ENCODE measurements at regions not wholly inside any gene's neighbourhood (a gene's known extent, or its start where the extent isn't known, plus 50 kb on each side); places are given as distances from the start of the nearest gene placed in this dataset.

DNA sequence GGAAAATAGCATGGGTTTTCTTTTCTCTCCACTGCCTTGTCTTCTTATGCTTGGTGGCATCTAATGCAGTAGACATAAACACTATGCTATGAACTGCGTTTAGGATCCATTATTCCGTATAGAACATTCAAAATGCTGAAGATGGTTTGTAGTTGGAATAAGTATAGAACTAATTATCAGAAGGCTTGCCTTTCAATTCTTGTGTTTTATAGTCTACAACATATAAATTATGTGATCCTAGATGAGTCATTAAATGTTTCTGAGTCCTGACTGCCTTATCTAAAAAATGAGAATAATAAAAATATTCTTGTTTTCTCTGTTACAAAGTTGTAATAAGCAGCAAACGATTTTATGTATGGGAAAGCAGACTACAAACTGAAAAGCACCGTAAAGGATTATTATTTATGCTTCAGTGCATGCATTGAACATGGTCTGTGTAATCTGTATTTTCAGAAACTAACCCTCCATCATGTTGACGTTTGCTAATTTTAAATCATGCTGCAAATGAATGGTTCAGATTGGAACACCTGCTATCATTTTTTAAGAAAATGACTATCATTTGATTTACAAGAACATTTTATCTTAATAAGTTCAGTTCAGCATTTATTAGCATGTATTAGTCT is 335.9 kb upstream of the AADAT start (continued):
- TF ChIP-seq MYC (IDR thresholded peaks at IDR 0.05; ENCODE audit: low read depth, low read length) (no peak), MYC (CRISPR knock-in tag; IDR thresholded peaks at IDR 0.05; ENCODE audit: borderline replicate concordance, low read depth) (no peak), CTBP1 (IDR thresholded peaks at IDR 0.05; ENCODE audit: borderline replicate concordance) (no peak)

DNA sequence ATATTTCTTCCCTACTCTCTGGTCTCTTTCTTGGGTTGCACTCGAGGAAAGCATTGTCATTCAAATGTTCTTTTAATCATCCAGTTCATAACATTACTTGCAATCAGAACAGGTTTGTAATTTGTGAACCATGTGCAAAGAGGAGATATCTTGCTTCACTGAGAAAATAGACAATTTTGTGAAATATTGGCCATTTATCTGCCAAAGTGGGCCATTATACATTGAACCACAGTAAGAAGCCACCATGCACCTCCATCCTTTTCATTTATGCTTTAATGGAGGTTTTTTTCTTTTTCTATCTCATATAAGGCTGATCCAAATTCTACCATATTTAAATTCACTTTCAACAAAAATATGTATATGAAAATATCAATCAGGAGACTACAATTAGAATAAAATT is 335.3 kb upstream of the AADAT start:
- Histone ChIP-seq H4K20me1 (replicated peaks; ENCODE audit: control insufficient read depth, insufficient read depth, low read length) (no peaks in the 10 kb centered on the region), H3K27ac (ENCODE audit: extremely low read depth, low read depth, low read length) (no peak overlapping the region), H3K36me3 (ENCODE audit: control insufficient read depth, insufficient read depth, low read length) (no peaks in the 10 kb centered on the region), H3K9me1 (ENCODE audit: control insufficient read depth, insufficient read depth, low read length) (no peaks in the 10 kb centered on the region), H3K4me3 (no peak overlapping the region), H3K4me2 (ENCODE audit: insufficient read depth, low read length) (no peak overlapping the region), H2AFZ (ENCODE audit: low read depth, low read length) (no peak overlapping the region), H3K4me1 (replicated peaks in 1 of 2; ENCODE audit: control insufficient read depth in 2 of 2, insufficient read depth in 2 of 2, low read length in 2 of 2) (no peaks in the 10 kb centered on the region), H3K9ac (ENCODE audit: insufficient read depth in 1 of 2, low read depth in 2 of 2, low read length in 2 of 2) (no peak overlapping the region), H3K27me3 (ENCODE audit: control insufficient read depth in 2 of 2, insufficient read depth in 2 of 2, low read length in 2 of 2) (no peaks in the 10 kb centered on the region), H3K9me3 (replicated peaks; ENCODE audit: control insufficient read depth, insufficient read depth, low read depth, low read length) (no peaks in the 10 kb centered on the region), H3K79me2 (ENCODE audit: control insufficient read depth, insufficient read depth, low read length) (no peaks in the 10 kb centered on the region)
- DNase-seq (ENCODE audit: extremely low read depth in 1 of 4, low spot score in 3 of 4) (no peak), FAIRE-seq (no peak), ATAC-seq (no peak)
- no peak for TF ChIP-seq RUNX1 (IDR thresholded peaks at IDR 0.05; ENCODE audit: low read depth)
- TF ChIP-seq, protein P1, sequence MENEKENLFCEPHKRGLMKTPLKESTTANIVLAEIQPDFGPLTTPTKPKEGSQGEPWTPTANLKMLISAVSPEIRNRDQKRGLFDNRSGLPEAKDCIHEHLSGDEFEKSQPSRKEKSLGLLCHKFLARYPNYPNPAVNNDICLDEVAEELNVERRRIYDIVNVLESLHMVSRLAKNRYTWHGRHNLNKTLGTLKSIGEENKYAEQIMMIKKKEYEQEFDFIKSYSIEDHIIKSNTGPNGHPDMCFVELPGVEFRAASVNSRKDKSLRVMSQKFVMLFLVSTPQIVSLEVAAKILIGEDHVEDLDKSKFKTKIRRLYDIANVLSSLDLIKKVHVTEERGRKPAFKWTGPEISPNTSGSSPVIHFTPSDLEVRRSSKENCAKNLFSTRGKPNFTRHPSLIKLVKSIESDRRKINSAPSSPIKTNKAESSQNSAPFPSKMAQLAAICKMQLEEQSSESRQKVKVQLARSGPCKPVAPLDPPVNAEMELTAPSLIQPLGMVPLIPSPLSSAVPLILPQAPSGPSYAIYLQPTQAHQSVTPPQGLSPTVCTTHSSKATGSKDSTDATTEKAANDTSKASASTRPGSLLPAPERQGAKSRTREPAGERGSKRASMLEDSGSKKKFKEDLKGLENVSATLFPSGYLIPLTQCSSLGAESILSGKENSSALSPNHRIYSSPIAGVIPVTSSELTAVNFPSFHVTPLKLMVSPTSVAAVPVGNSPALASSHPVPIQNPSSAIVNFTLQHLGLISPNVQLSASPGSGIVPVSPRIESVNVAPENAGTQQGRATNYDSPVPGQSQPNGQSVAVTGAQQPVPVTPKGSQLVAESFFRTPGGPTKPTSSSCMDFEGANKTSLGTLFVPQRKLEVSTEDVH (IDR thresholded peaks at IDR 0.05; ENCODE audit: low read depth, partially characterized antibody): no peak
- TF ChIP-seq, protein P2, sequence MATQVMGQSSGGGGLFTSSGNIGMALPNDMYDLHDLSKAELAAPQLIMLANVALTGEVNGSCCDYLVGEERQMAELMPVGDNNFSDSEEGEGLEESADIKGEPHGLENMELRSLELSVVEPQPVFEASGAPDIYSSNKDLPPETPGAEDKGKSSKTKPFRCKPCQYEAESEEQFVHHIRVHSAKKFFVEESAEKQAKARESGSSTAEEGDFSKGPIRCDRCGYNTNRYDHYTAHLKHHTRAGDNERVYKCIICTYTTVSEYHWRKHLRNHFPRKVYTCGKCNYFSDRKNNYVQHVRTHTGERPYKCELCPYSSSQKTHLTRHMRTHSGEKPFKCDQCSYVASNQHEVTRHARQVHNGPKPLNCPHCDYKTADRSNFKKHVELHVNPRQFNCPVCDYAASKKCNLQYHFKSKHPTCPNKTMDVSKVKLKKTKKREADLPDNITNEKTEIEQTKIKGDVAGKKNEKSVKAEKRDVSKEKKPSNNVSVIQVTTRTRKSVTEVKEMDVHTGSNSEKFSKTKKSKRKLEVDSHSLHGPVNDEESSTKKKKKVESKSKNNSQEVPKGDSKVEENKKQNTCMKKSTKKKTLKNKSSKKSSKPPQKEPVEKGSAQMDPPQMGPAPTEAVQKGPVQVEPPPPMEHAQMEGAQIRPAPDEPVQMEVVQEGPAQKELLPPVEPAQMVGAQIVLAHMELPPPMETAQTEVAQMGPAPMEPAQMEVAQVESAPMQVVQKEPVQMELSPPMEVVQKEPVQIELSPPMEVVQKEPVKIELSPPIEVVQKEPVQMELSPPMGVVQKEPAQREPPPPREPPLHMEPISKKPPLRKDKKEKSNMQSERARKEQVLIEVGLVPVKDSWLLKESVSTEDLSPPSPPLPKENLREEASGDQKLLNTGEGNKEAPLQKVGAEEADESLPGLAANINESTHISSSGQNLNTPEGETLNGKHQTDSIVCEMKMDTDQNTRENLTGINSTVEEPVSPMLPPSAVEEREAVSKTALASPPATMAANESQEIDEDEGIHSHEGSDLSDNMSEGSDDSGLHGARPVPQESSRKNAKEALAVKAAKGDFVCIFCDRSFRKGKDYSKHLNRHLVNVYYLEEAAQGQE (IDR thresholded peaks at IDR 0.05; ENCODE audit: borderline replicate concordance): no peak
- TF ChIP-seq, protein P2 (CRISPR knock-in tag; IDR thresholded peaks at IDR 0.05; ENCODE audit: low read depth): no peak
- no peak for TF ChIP-seq FOXJ2 (tag; IDR thresholded peaks at IDR 0.05)
- TF ChIP-seq ZNF324 (CRISPR knock-in tag; IDR thresholded peaks at IDR 0.05): no peak
- TF ChIP-seq RNF2 (IDR thresholded peaks at IDR 0.05): no peak
- no peak for TF ChIP-seq GTF2F1 (IDR thresholded peaks at IDR 0.05; ENCODE audit: low read depth, low read length)
- no peak for TF ChIP-seq CHCHD3 (CRISPR knock-in tag; IDR thresholded peaks at IDR 0.05)
- in situ Hi-C loops (cut with MboI): no loop called here
- WGBS (ENCODE audit: insufficient coverage, low coverage, missing lambda C conversion rate): 0% methylated on average over 1 of the region's 1 CpG
- no TSS peak for BruUV-seq (replicated peaks)
- POLR2A ChIA-PET: no interaction called here
- CTCF ChIA-PET (ENCODE audit: low intra/inter-chr PET ratio): no interaction called here
- intact Hi-C loops (cut with micrococcal nuclease): no loop called here

Measured in K562 (cell line).